ENCODE measurements at regions not wholly inside any gene's neighbourhood (a gene's known extent, or its start where the extent isn't known, plus 50 kb on each side); places are given as distances from the start of the nearest gene placed in this dataset.

- TF ChIP-seq CTCF (conservative IDR thresholded peaks at IDR 0.05; ENCODE audit: low read depth, low read length) = no peak
- no peak for TF ChIP-seq EZH2 (IDR thresholded peaks at IDR 0.05; ENCODE audit: low read length, unreplicated experiment)
- TF ChIP-seq EZH2phosphoT487 (IDR thresholded peaks at IDR 0.05; ENCODE audit: borderline replicate concordance, low read length) = no peak
Measured at GRCh38 chr10:62741996-62742395, 62.5 kb upstream of the ADO start.
